ENCODE measurements at regions not wholly inside any gene's neighbourhood (a gene's known extent, or its start where the extent isn't known, plus 50 kb on each side); places are given as distances from the start of the nearest gene placed in this dataset.

- no peak for DNase-seq
Observed at GRCh38 chr7:18202315-18203045, 174.8 kb upstream of the PRPS1L1 start.

GRCh38 chr7:18206331-18206730 is 178.7 kb upstream of the PRPS1L1 start:
- no peak for DNase-seq

- DNase-seq, result no peak
Observed at GRCh38 chr7:18208921-18209320, 181.3 kb upstream of the PRPS1L1 start.

- DNase-seq, result no peak
Observed at GRCh38 chr7:18210377-18210776, 182.7 kb upstream of the PRPS1L1 start.

- DNase-seq, result no peak
Observed at GRCh38 chr7:18210788-18211187, 183.1 kb upstream of the PRPS1L1 start.

- no peak for DNase-seq
Observed at GRCh38 chr7:18212308-18212707, 184.7 kb upstream of the PRPS1L1 start.

- no peak for DNase-seq
Observed at GRCh38 chr7:18212758-18213157, 185.1 kb upstream of the PRPS1L1 start.

- no peak for DNase-seq
Observed at GRCh38 chr7:18213652-18214051, 186.0 kb upstream of the PRPS1L1 start.

GRCh38 chr7:18216270-18216669 is 188.6 kb upstream of the PRPS1L1 start:
- DNase-seq, result no peak

- DNase-seq, result no peak
Observed at GRCh38 chr7:18221377-18222293, 194.0 kb upstream of the PRPS1L1 start.

- no peak for DNase-seq
Observed at GRCh38 chr7:18222636-18223035, 195.0 kb upstream of the PRPS1L1 start.

GRCh38 chr7:18224138-18224537 is 196.5 kb upstream of the PRPS1L1 start:
- no peak for DNase-seq

GRCh38 chr7:18225067-18225466 is 197.4 kb upstream of the PRPS1L1 start:
- no peak for DNase-seq

- DNase-seq, result no peak
Observed at GRCh38 chr7:18226598-18226997, 199.0 kb upstream of the PRPS1L1 start.

GRCh38 chr7:18228686-18229085 is 201.0 kb upstream of the PRPS1L1 start:
- DNase-seq, result no peak

GRCh38 chr7:18230271-18230670 is 202.6 kb upstream of the PRPS1L1 start:
- no peak for DNase-seq

- no peak for DNase-seq
Observed at GRCh38 chr7:18231854-18232253, 204.2 kb upstream of the PRPS1L1 start.

GRCh38 chr7:18234519-18234918 is 206.9 kb upstream of the PRPS1L1 start:
- DNase-seq, result no peak

- no peak for DNase-seq
Observed at GRCh38 chr7:18235819-18236218, 208.2 kb upstream of the PRPS1L1 start.

- DNase-seq, result no peak
Observed at GRCh38 chr7:18239212-18239611, 211.6 kb upstream of the PRPS1L1 start.

- no peak for DNase-seq
Observed at GRCh38 chr7:18241543-18242231, 214.0 kb upstream of the PRPS1L1 start.

- DNase-seq, result no peak
Observed at GRCh38 chr7:18243731-18244130, 216.1 kb upstream of the PRPS1L1 start.

GRCh38 chr7:18250133-18250532 is 222.5 kb upstream of the PRPS1L1 start:
- no peak for DNase-seq

GRCh38 chr7:18257711-18258110 is 230.1 kb upstream of the PRPS1L1 start:
- no peak for DNase-seq

Data from stimulated activated CD4-positive, alpha-beta T cell treated with anti-CD3 and anti-CD28 coated beads, Interleukin-4, amount 100 ng/mL, for 4 hours (primary cell).